OCI-LY7 (cell line): ENCODE measurements at regions not wholly inside any gene's neighbourhood (a gene's known extent, or its start where the extent isn't known, plus 50 kb on each side); places are given as distances from the start of the nearest gene placed in this dataset.

Source experiments
- CTCF ChIP-seq: fragments of 200-600 bp; sonication (generic); conservative IDR thresholded peaks from 2 replicates; pipeline ENCODE4 v1.5.1; 2014; ENCODE audit warnings: mild to moderate bottlenecking, antibody characterized with exemption, low read length, moderate library complexity, mixed read lengths
- EZH2phosphoT487 ChIP-seq: fragments of 200-600 bp; sonication (generic); IDR thresholded peaks from 2 replicates; pipeline ENCODE4 v1.6.1; 2018; ENCODE audit warnings: low read depth, borderline replicate concordance, mild to moderate bottlenecking, mixed run types, antibody characterized with exemption, low read length, moderate library complexity, mixed read lengths

DNA sequence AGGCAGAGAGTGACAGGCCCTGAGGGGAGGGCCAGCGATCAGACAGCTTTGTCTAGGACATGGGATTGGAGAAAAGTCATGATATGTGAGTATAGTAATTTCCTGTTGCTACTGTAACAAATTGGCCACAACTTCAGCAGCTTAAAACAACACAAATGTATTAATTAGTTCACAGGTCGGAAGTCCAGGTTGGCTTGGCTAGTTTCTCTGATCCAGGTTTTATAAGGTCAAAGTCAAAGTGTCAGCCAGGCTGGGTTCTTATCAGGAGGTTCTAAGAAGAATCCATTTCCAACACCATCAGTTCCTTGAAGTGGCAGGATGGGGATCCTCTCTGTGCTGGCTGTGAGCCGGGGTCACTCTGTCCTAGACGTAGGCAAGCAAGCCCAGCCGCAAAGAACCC lies 76.2 kb upstream of the SEC14L1 start:
- TF ChIP-seq CTCF (no peak), EZH2phosphoT487 (no peak)
